ENCODE measurements at regions not wholly inside any gene's neighbourhood (a gene's known extent, or its start where the extent isn't known, plus 50 kb on each side); places are given as distances from the start of the nearest gene placed in this dataset.
A peak's percentile ranks its signal among the peaks of the same experiment; 100 is the strongest.

DNA sequence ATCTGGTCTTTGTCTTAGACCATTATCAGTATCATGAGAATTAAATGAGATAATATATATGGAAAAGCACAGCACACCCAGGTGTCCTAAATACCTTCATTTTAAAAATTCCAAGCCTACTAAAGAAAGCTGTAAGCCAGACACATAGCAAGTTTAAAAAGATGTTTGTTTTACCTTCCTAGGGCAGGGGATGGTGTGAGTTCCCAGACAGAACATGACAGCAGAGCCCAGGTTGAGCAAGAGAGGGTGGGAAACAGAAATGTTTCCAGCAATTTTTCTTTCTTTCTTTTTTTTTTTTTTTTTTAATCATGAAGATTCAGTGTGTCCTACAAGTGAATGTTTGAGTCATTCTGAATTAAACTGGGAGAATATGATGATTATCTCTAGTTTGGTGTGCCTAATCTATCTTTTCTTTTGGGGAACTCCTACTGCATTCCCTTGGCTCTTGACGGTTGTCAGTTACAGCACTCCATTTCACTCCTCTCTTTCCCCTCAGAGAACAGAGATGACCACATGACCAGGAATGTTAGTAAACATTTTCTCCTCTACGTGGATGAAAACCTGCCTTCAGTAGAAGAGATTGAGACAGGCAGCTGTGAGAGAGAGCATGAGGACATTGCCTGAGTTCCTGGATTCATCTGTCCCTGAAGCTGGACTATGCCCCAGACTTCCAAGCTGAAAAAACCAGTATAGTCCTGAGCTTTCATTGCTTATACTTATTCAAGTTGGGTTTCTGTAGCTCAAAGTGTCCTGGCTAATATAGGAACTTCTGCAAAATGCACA, 54.5 kb upstream of the ARL14 start:
- no peak for FAIRE-seq

GRCh38 chr3:160618878-160619277, 53.5 kb upstream of the KPNA4 start:
- no peak for FAIRE-seq

More for the DNA sequence above, 54.5 kb upstream of the ARL14 start:
- DNase-seq (ENCODE audit: low spot score), result no peak

DNA sequence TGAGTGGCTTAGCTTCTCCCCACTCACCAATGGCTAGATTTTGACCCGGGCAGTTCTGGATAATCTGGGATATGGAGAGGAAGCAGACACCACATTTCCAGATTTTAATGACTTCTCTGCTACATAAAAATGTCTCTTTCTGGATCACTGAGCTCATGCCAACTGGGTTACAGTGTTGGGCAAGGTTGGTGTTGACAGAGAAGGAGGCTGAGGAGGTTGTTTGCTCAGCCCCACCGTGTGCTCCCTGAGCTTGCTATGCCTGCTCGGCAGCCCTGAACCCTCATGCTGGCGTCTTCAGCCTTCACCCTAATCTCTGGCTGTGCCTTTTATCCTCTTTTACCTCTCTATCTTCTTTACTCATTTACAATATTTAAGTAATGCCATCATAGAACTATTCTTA, 53.0 kb upstream of the KPNA4 start:
- no peak for FAIRE-seq
- no peak for DNase-seq (ENCODE audit: low spot score)

More at GRCh38 chr3:160618878-160619277, 53.5 kb upstream of the KPNA4 start:
- no peak for DNase-seq (ENCODE audit: low spot score)

DNA sequence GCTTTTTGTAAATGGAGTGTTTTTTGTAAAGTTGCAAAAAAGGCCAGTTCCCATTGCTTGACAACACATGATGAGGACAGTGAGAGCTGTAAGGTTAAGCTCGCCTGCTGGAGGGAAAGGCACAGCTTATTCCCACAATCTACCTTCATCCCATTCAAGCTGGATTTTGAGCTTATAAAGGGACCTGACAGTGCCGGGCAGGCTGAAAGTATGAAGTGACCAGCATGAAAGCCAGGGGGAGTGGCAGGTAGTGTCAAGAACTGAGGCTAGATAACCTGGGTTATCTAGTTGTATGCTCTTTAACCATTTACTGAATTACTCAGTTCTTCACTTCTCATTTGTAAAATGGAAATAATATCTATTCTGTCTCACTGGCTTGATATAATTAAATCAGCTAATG, 52.3 kb upstream of the KPNA4 start:
- FAIRE-seq, result no peak
- no peak for DNase-seq (ENCODE audit: low spot score)

DNA sequence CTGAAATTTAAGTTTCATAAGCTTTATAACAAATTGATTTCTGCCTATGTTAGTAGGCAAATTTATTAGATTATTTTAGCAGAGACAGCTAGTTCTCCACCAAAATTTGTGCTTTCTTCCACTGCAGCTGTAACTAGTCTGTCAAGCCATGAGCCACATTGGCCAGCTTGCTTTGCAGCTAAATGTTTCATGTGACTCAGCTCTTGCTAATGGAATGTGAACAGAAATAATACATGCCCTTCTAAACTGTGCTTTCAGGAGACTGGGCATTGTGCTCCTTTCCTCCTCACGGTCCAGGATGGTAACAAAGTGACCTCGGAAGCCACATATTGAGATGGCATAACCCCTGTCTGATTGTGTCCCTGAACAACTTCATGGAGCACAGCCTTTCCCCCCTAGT, 51.3 kb upstream of the KPNA4 start:
- FAIRE-seq, result no peak
- DNase-seq (ENCODE audit: low spot score), result peak; percentile 6

DNA sequence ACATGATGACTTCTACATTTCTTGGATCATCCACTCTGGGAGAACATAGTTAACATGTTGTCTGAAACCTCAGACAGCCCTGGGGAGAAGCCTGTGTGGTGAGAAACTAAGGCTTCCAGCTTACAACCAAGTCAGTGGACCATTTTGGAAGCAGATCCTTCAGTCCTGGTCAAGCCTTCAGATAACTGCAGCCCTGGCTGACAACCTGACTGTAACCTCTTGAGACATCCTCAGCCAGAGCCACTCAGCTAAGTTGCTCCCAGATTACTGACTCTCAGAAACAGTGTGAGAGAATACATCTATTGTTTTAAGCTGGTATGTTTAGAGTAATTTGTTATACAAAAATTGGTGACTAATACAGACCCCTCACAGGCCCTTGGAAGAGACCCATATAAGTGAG, 50.9 kb upstream of the KPNA4 start:
- no peak for FAIRE-seq
- DNase-seq (ENCODE audit: low spot score), result no peak

All from urothelium cell line (cell line).